Lower leg skin (tissue), 4 donors: ENCODE measurements at regions not wholly inside any gene's neighbourhood (a gene's known extent, or its start where the extent isn't known, plus 50 kb on each side); places are given as distances from the start of the nearest gene placed in this dataset.

Experiments
- DNase-seq, 2 donors: peaks; one replicate each; pipeline ENCODE4 v3.0.0-alpha.2; 2019; ENCODE audit warnings: low spot score in 2 of 2
- H3K4me3 ChIP-seq: fragments of 200-600 bp; sonication (generic); 2 replicates; pipeline ENCODE4 v1.5.1; 2017; ENCODE audit warnings: mild to moderate bottlenecking, low read depth; ENCODE audit not compliant: poor library complexity, severe bottlenecking
- CTCF ChIP-seq, 3 donors: fragments of 450-650 bp; IDR thresholded peaks; one replicate each; pipeline ENCODE4 v1.5.1; 2016; ENCODE audit warnings: antibody characterized with exemption in 3 of 3, mild to moderate bottlenecking in 3 of 3, moderate library complexity in 2 of 3
- POLR2A ChIP-seq, 2 donors: fragments of 450-650 bp; IDR thresholded peaks; one replicate each; pipeline ENCODE4 v1.6.1; 2016 to 2017; ENCODE audit warnings: antibody characterized with exemption in 2 of 2, mild to moderate bottlenecking in 1 of 2, moderate library complexity in 1 of 2
- WGBS, 2 donors: methylation state at CpG; one replicate each; pipeline ENCODE4 v1.1.5; 2018; 5-methylcytosine and 5-hydroxymethylcytosine counted together
- intact Hi-C: fragments of 100-400 bp; cut with DNase I; formaldehyde crosslinking; loops from one replicate; pipeline ENCODE4 v1.15.0; 2023; ENCODE audit warnings: low total_unique reads

GRCh38 chr3:62962714-62963113, 87.5 kb upstream of the CADPS start:
- TF ChIP-seq POLR2A (IDR thresholded peaks at IDR 0.05) (no peak), CTCF (IDR thresholded peaks at IDR 0.05) (no peak)
- no peak for DNase-seq
- intact Hi-C loops: no loop called here
- H3K4me3 ChIP-seq: no peak overlapping the region
- 42 to 65% methylated on average over 1 of the region's 1 CpG for WGBS, 2 donors

- H3K4me3 ChIP-seq: no peak overlapping the region
- no peak for DNase-seq
- intact Hi-C loops: no loop called here
- 89 to 90% methylated on average over 2 of the region's 2 CpGs for WGBS, 2 donors
- no peak for TF ChIP-seq CTCF (IDR thresholded peaks at IDR 0.05)
- no peak for TF ChIP-seq POLR2A (IDR thresholded peaks at IDR 0.05)
Measured at GRCh38 chr3:62965311-62965710, 90.1 kb upstream of the CADPS start.

- 80 to 83% methylated on average over 3 of the region's 3 CpGs for WGBS, 2 donors
- no peak overlapping the region for H3K4me3 ChIP-seq
- intact Hi-C loops: no loop called here
- DNase-seq: no peak
- TF ChIP-seq POLR2A (IDR thresholded peaks at IDR 0.05): no peak
- TF ChIP-seq CTCF (IDR thresholded peaks at IDR 0.05): no peak
Measured at GRCh38 chr3:62968128-62968527, 92.9 kb upstream of the CADPS start.

- TF ChIP-seq POLR2A (IDR thresholded peaks at IDR 0.05): no peak
- DNase-seq: no peak
- intact Hi-C loops: no loop called here
- 74 to 89% methylated on average over 5 of the region's 5 CpGs for WGBS, 2 donors
- no peak overlapping the region for H3K4me3 ChIP-seq
Measured at GRCh38 chr3:62970648-62971047, 95.4 kb upstream of the CADPS start.

GRCh38 chr3:62975566-62975965, 100.3 kb upstream of the CADPS start:
- no peak for DNase-seq
- intact Hi-C loops: no loop called here
- no peak overlapping the region for H3K4me3 ChIP-seq
- no peak for TF ChIP-seq POLR2A (IDR thresholded peaks at IDR 0.05)
- TF ChIP-seq CTCF (IDR thresholded peaks at IDR 0.05): no peak
- 54 to 62% methylated on average over 1 of the region's 1 CpG for WGBS, 2 donors

- intact Hi-C loops: no loop called here
- WGBS, 2 donors: 0% methylated on average over 1 of the region's 1 CpG
- H3K4me3 ChIP-seq: no peak overlapping the region
- TF ChIP-seq CTCF (IDR thresholded peaks at IDR 0.05) (no peak), POLR2A (IDR thresholded peaks at IDR 0.05) (no peak)
- DNase-seq: no peak
Measured at GRCh38 chr3:62981962-62982361, 106.7 kb upstream of the CADPS start.
